ENCODE measurements at regions not wholly inside any gene's neighbourhood (a gene's known extent, or its start where the extent isn't known, plus 50 kb on each side); places are given as distances from the start of the nearest gene placed in this dataset.

GRCh38 chr6:21712213-21712612 is 118.7 kb downstream of the SOX4 start:
- DNase-seq (ENCODE audit: low read depth, low spot score) (no peak), FAIRE-seq (no peak)
- dilution Hi-C loops (cut with MboI; ENCODE audit: extremely low pct_ligation_motif_present, low sequenced_read_pairs) (no loop called here), intact Hi-C loops (cut with micrococcal nuclease) (no loop called here)
- Histone ChIP-seq H3K27ac (ENCODE audit: insufficient read depth, low read depth, low read length) (no peak overlapping the region), H3K9ac (replicated peaks; ENCODE audit: extremely low read depth, insufficient read depth, low read length) (no peak overlapping the region), H4K20me1 (replicated peaks; ENCODE audit: control insufficient read depth, extremely low read depth, insufficient read depth, low read length) (no peaks in the 10 kb centered on the region), H3K27me3 (ENCODE audit: control insufficient read depth in 2 of 2, insufficient read depth in 2 of 2, low read length in 2 of 2) (no peaks in the 10 kb centered on the region), H3K36me3 (ENCODE audit: control insufficient read depth in 2 of 2, extremely low read depth in 1 of 2, insufficient read depth in 2 of 2, low read length in 2 of 2) (no peaks in the 10 kb centered on the region), H3K4me3 (replicated peaks in 1 of 3; ENCODE audit: insufficient read depth in 1 of 3, low read depth in 1 of 3, low read length in 3 of 3) (no peak overlapping the region), H3K4me1 (ENCODE audit: control insufficient read depth, extremely low read depth, insufficient read depth, low read length) (peaks cover 19% of the 10 kb centered on the region), H3K4me2 (ENCODE audit: insufficient read depth, low read length) (no peak overlapping the region), H2AFZ (ENCODE audit: low read depth, low read length) (no peak overlapping the region), H3K79me2 (ENCODE audit: control insufficient read depth, insufficient read depth, low read length) (peaks cover 27% of the 10 kb centered on the region), H3K9me3 (replicated peaks; ENCODE audit: control insufficient read depth, insufficient read depth, low read length) (no peaks in the 10 kb centered on the region), H3K9me1 (replicated peaks; ENCODE audit: control insufficient read depth, extremely low read depth, insufficient read depth, low read length) (no peaks in the 10 kb centered on the region)
- POLR2A ChIA-PET: no interaction called here
- CTCF ChIA-PET: interaction anchor here (1.7 kb wide), 1 partner anchor 19 kb away, joined by 3 read pairs; no protein-coding TSS in a partner anchor
- TF ChIP-seq POLR2AphosphoS5 (IDR thresholded peaks at IDR 0.05; ENCODE audit: insufficient read depth, low read depth, low read length): no peak
- TF ChIP-seq CTCF (IDR thresholded peaks at IDR 0.05; ENCODE audit: extremely low read depth in 1 of 2, insufficient read depth in 1 of 2, low read depth in 1 of 2, low read length in 2 of 2): no peak
- TF ChIP-seq POLR2A (IDR thresholded peaks at IDR 0.05; ENCODE audit: low read depth, low read length): no peak
- no peak for TF ChIP-seq FOS (IDR thresholded peaks at IDR 0.05; ENCODE audit: borderline replicate concordance, insufficient read depth, low read length)
- no peak for TF ChIP-seq EZH2 (IDR thresholded peaks at IDR 0.05; ENCODE audit: borderline replicate concordance, low read depth, low read length, severe bottlenecking)
- TF ChIP-seq MAX (IDR thresholded peaks at IDR 0.05; ENCODE audit: insufficient read depth, insufficient read length): no peak
- no peak for TF ChIP-seq GATA2 (IDR thresholded peaks at IDR 0.05; ENCODE audit: insufficient read depth, insufficient read length, low read depth, low read length)
- no peak for TF ChIP-seq JUN (IDR thresholded peaks at IDR 0.05; ENCODE audit: borderline replicate concordance, insufficient read depth, insufficient read length, low read depth)
- no TSS peak for BruUV-seq (replicated peaks)

Data from endothelial cell of umbilical vein (primary cell).